Mesenchymal stem cell (in vitro differentiated cells and primary cell): ENCODE measurements at regions not wholly inside any gene's neighbourhood (a gene's known extent, or its start where the extent isn't known, plus 50 kb on each side); places are given as distances from the start of the nearest gene placed in this dataset.
"Not testable (repeated sequence)": the region's sequence is repeated elsewhere in the genome, so short reads cannot be mapped to it uniquely, and the experiment has no call there.

ENCODE experiments used
- DNase-seq: peaks from one replicate; pipeline ENCODE4 v3.0.0-alpha.2; 2013
- H2AFZ ChIP-seq: one replicate; pipeline ENCODE4 v1.6.1; 2013; ENCODE audit warnings: low read depth, mild to moderate bottlenecking, control low read depth, inconsistent platforms, low read length, moderate library complexity
- H2AK5ac ChIP-seq: 2 replicates; pipeline ENCODE4 v1.6.1; 2013; ENCODE audit warnings: low read length, moderate library complexity, mild to moderate bottlenecking, inconsistent platforms; ENCODE audit not compliant: severe bottlenecking
- H2BK120ac ChIP-seq: one replicate; pipeline ENCODE4 v1.6.1; 2013; ENCODE audit warnings: low read depth, mild to moderate bottlenecking, inconsistent platforms, low read length, moderate library complexity
- H2BK12ac ChIP-seq, 2 experiments: one replicate each; pipeline ENCODE4 v1.6.1; 2013; ENCODE audit warnings: inconsistent platforms in 2 of 2, low read length in 2 of 2, mild to moderate bottlenecking in 2 of 2, moderate library complexity in 2 of 2, control low read depth in 1 of 2
- H2BK15ac ChIP-seq: one replicate; pipeline ENCODE4 v1.6.1; 2013; ENCODE audit warnings: mild to moderate bottlenecking, low read depth, inconsistent platforms; ENCODE audit not compliant: poor library complexity, severe bottlenecking
- H2BK5ac ChIP-seq: 2 replicates; pipeline ENCODE4 v1.6.1; 2013; ENCODE audit warnings: low read depth, mild to moderate bottlenecking, low read length, control low read depth, inconsistent platforms; ENCODE audit not compliant: poor library complexity, severe bottlenecking
- H3K14ac ChIP-seq, 2 experiments: one replicate each; pipeline ENCODE4 v1.6.1; 2013; ENCODE audit warnings: inconsistent platforms in 2 of 2, low read length in 2 of 2, control low read depth in 1 of 2, mild to moderate bottlenecking in 1 of 2, moderate library complexity in 1 of 2
- H3K18ac ChIP-seq, 2 experiments: one replicate each; pipeline ENCODE4 v1.6.1; 2013; ENCODE audit warnings: inconsistent platforms in 2 of 2, low read length in 2 of 2, control low read depth in 1 of 2, low read depth in 1 of 2, mild to moderate bottlenecking in 1 of 2
- H3K23ac ChIP-seq, 2 experiments: one replicate each; pipeline ENCODE4 v1.6.1; 2013; ENCODE audit warnings: inconsistent platforms in 2 of 2, low read length in 2 of 2, mild to moderate bottlenecking in 2 of 2, moderate library complexity in 2 of 2, control low read depth in 1 of 2
- H3K27ac ChIP-seq: 2 replicates; pipeline ENCODE4 v1.5.1; 2013; ENCODE audit warnings: mild to moderate bottlenecking, moderate library complexity, low read length, control low read depth, inconsistent platforms; ENCODE audit not compliant: poor library complexity, severe bottlenecking
- H3K27me3 ChIP-seq, 2 experiments: 2 replicates each; pipeline versions ENCODE4 v1.6.1 to v1.7.0; 2013; ENCODE audit warnings: low read length in 2 of 2, mild to moderate bottlenecking in 2 of 2, moderate library complexity in 2 of 2, control low read depth in 1 of 2, inconsistent platforms in 1 of 2; ENCODE audit not compliant: control insufficient read depth in 1 of 2, insufficient read depth in 1 of 2
- H3K36me3 ChIP-seq, 2 experiments: 2 replicates each; pipeline versions ENCODE4 v1.6.1 to v1.7.0; 2013; ENCODE audit warnings: low read length in 2 of 2, control low read depth in 1 of 2, inconsistent platforms in 1 of 2, low read depth in 1 of 2, mild to moderate bottlenecking in 1 of 2; ENCODE audit not compliant: insufficient read depth in 2 of 2, control insufficient read depth in 1 of 2
- H3K4ac ChIP-seq, 2 experiments: one replicate each; pipeline ENCODE4 v1.6.1; 2013; ENCODE audit warnings: inconsistent platforms in 2 of 2, low read length in 2 of 2, mild to moderate bottlenecking in 2 of 2, moderate library complexity in 2 of 2, control low read depth in 1 of 2, low read depth in 1 of 2
- H3K4me1 ChIP-seq: 2 replicates; pipeline ENCODE4 v1.6.1; 2013; ENCODE audit warnings: low read depth, low read length, control low read depth; ENCODE audit not compliant: control insufficient read depth, insufficient read depth
- H3K4me2 ChIP-seq: 2 replicates; pipeline ENCODE4 v1.6.1; 2013; ENCODE audit warnings: low read length, mild to moderate bottlenecking, inconsistent platforms; ENCODE audit not compliant: poor library complexity, severe bottlenecking
- H3K4me3 ChIP-seq, 2 experiments: 2 replicates each; pipeline versions ENCODE4 v1.5.1 to v1.7.0; 2013; ENCODE audit warnings: low read length in 2 of 2, mild to moderate bottlenecking in 2 of 2, control low read depth in 1 of 2, low read depth in 1 of 2; ENCODE audit not compliant: insufficient read depth in 1 of 2
- H3K79me1 ChIP-seq: replicated peaks from 2 replicates; pipeline ENCODE4 v1.6.1; 2013; ENCODE audit warnings: mild to moderate bottlenecking, control low read depth, low read length, inconsistent platforms; ENCODE audit not compliant: poor library complexity, severe bottlenecking
- H3K9ac ChIP-seq: 2 replicates; pipeline ENCODE4 v1.7.0; 2013; ENCODE audit warnings: mild to moderate bottlenecking, low read length, moderate library complexity
- H3K9me3 ChIP-seq: 2 replicates; pipeline ENCODE4 v1.7.0; 2013; ENCODE audit warnings: mild to moderate bottlenecking, low read length; ENCODE audit not compliant: control insufficient read depth
- H4K8ac ChIP-seq: one replicate; pipeline ENCODE4 v1.6.1; 2013; ENCODE audit warnings: inconsistent platforms, mild to moderate bottlenecking, low read length, moderate library complexity
- H4K91ac ChIP-seq: one replicate; pipeline ENCODE4 v1.6.1; 2013; ENCODE audit warnings: mild to moderate bottlenecking, low read length, inconsistent platforms
- WGBS: methylation state at CpG from one replicate; pipeline ENCODE4 v1.1.7; 2013; ENCODE audit warnings: mixed read lengths; 5-methylcytosine and 5-hydroxymethylcytosine counted together

- not testable (repeated sequence) for H3K14ac ChIP-seq, H3K36me3 ChIP-seq, H3K27me3 ChIP-seq, H3K9me3 ChIP-seq, H4K91ac ChIP-seq, H3K4me3 ChIP-seq, H2AK5ac ChIP-seq, H2BK15ac ChIP-seq, H2AFZ ChIP-seq, H3K4me1 ChIP-seq, H3K79me1 ChIP-seq, H3K23ac ChIP-seq, H2BK5ac ChIP-seq, H3K4me2 ChIP-seq, H4K8ac ChIP-seq, H2BK120ac ChIP-seq, H3K27ac ChIP-seq, H3K9ac ChIP-seq, DNase-seq
- WGBS, result 87% methylated on average over 4 of the region's 4 CpGs
- peak overlapping the region in 1 of 2 experiments; percentile 52 for H2BK12ac ChIP-seq
- peak overlapping the region in 1 of 2 experiments; percentile 80 for H3K18ac ChIP-seq
- H3K4ac ChIP-seq, result peak overlapping the region in 1 of 2 experiments; percentile 41
Measured at GRCh38 chr15:89001708-89002275, 86.5 kb upstream of the ABHD2 start.

DNA sequence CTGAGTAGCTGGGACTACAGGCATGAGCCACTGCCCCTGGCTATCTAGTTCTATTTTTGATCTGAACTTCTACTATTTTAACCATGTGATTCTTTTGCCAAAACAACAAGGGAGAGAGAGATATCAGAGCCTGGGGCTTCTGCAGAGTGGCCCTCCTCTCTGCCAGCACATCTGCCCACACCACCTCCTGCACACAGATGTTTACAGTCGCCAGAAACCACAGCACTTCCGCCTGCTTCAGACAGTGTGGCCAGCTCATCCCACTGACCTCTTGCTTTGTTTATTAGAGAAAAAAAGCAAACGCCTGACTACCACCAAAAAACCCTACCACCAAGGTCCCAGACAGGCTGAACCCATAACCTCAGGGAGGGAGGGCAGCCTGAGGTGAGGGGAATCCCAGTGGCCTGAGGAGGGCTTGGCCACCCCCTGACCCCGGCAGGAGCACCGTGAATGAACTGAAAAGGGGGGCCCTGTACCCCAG, 85.9 kb upstream of the ABHD2 start:
- peaks cover 5 to 9% of the 10 kb centered on the region in 2 experiments for H3K27me3 ChIP-seq
- peak overlapping the region; percentile 49 for H4K91ac ChIP-seq
- H3K36me3 ChIP-seq, result no peaks in the 10 kb centered on the region
- H2BK120ac ChIP-seq, result no peak overlapping the region
- no peak overlapping the region for H2AK5ac ChIP-seq
- H3K18ac ChIP-seq, result peak overlapping the region; percentile 55 to 80
- 2% methylated on average over 5 of the region's 5 CpGs for WGBS
- no peak overlapping the region for H3K27ac ChIP-seq
- peaks cover 5% of the 10 kb centered on the region for H3K4me1 ChIP-seq
- H2BK15ac ChIP-seq, result peak overlapping the region; percentile 30
- H2AFZ ChIP-seq, result no peak overlapping the region
- H3K23ac ChIP-seq, result no peak overlapping the region
- H3K14ac ChIP-seq, result no peak overlapping the region
- H2BK5ac ChIP-seq, result no peak overlapping the region
- H3K9me3 ChIP-seq, result no peaks in the 10 kb centered on the region
- H3K9ac ChIP-seq, result peak overlapping the region; percentile 67
- H4K8ac ChIP-seq, result peak overlapping the region; percentile 76
- peak; percentile 91 for DNase-seq
- no peak overlapping the region for H3K4me3 ChIP-seq
- peak overlapping the region; percentile 21 for H3K4me2 ChIP-seq
- H3K79me1 ChIP-seq, result no peaks in the 10 kb centered on the region
- H2BK12ac ChIP-seq, result peak overlapping the region; percentile 61 to 90
- H3K4ac ChIP-seq, result peak overlapping the region in 1 of 2 experiments; percentile 69

GRCh38 chr15:89002830-89003229, 85.4 kb upstream of the ABHD2 start:
- no peak overlapping the region for H2AFZ ChIP-seq
- 30% methylated on average over 5 of the region's 5 CpGs for WGBS
- peak overlapping the region in 1 of 2 experiments; percentile 80 for H3K18ac ChIP-seq
- DNase-seq, result no peak
- H4K91ac ChIP-seq, result no peak overlapping the region
- H2BK5ac ChIP-seq, result no peak overlapping the region
- H3K14ac ChIP-seq, result peak overlapping the region in 1 of 2 experiments; percentile 81
- no peaks in the 10 kb centered on the region for H3K79me1 ChIP-seq
- H3K4me1 ChIP-seq, result peaks cover 5% of the 10 kb centered on the region
- H2AK5ac ChIP-seq, result no peak overlapping the region
- H3K9ac ChIP-seq, result peak overlapping the region; percentile 67
- H3K36me3 ChIP-seq, result no peaks in the 10 kb centered on the region
- H2BK15ac ChIP-seq, result no peak overlapping the region
- H2BK120ac ChIP-seq, result no peak overlapping the region
- H4K8ac ChIP-seq, result no peak overlapping the region
- H2BK12ac ChIP-seq, result peak overlapping the region; percentile 85 to 89
- peaks cover 5 to 6% of the 10 kb centered on the region in 2 experiments for H3K27me3 ChIP-seq
- H3K27ac ChIP-seq, result no peak overlapping the region
- no peak overlapping the region for H3K4me3 ChIP-seq
- H3K4me2 ChIP-seq, result no peak overlapping the region
- H3K4ac ChIP-seq, result peak overlapping the region in 1 of 2 experiments; percentile 69
- no peaks in the 10 kb centered on the region for H3K9me3 ChIP-seq
- H3K23ac ChIP-seq, result no peak overlapping the region

- Histone ChIP-seq H3K4me1 (peaks cover 5% of the 10 kb centered on the region), H3K4ac (no peak overlapping the region), H4K91ac (no peak overlapping the region), H3K9me3 (no peaks in the 10 kb centered on the region), H3K9ac (no peak overlapping the region), H2AFZ (no peak overlapping the region), H2BK15ac (no peak overlapping the region), H3K18ac (peak overlapping the region in 1 of 2 experiments; percentile 1), H2AK5ac (no peak overlapping the region), H2BK12ac (peak overlapping the region in 1 of 2 experiments; percentile 12), H3K4me3 (no peak overlapping the region), H2BK120ac (no peak overlapping the region), H3K27ac (no peak overlapping the region), H3K27me3 (peaks cover 5 to 6% of the 10 kb centered on the region in 2 experiments), H3K4me2 (no peak overlapping the region), H3K79me1 (no peaks in the 10 kb centered on the region), H4K8ac (no peak overlapping the region), H2BK5ac (no peak overlapping the region), H3K14ac (no peak overlapping the region), H3K36me3 (no peaks in the 10 kb centered on the region), H3K23ac (no peak overlapping the region)
- peak; percentile 61 for DNase-seq
- WGBS, result 71% methylated on average over 10 of the region's 11 CpGs
Measured at GRCh38 chr15:89003865-89004725, 84.2 kb upstream of the ABHD2 start.
